ENCODE measurements at regions not wholly inside any gene's neighbourhood (a gene's known extent, or its start where the extent isn't known, plus 50 kb on each side); places are given as distances from the start of the nearest gene placed in this dataset.

DNA sequence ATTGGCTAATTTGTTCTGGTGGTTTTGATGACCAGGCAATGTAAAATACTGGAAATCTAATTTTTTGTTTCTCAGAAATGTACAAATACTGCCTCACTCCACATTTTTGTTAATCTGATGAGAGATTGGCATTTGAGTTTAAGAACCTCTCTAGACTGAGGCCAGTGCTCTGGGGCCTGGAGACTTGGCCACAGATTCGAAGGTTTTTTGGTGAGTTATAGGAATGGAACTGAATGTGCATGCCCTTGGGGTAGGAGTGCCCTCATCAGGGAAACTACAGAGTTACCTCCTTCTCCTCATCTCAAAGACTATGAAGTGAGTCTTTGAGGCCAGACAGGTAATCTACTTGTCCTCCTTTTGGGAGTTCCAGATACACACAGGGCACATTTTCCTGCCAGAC, 347.9 kb downstream of the LTN1 start:
- ATAC-seq (no peak), DNase-seq (ENCODE audit: low read depth, low spot score) (no peak)
- H3K27me3 ChIP-seq (ENCODE audit: control insufficient read depth, insufficient read depth, low read length): no peaks in the 10 kb centered on the region
- no peaks in the 10 kb centered on the region for H3K9me3 ChIP-seq (ENCODE audit: control insufficient read depth, insufficient read depth, low read depth, low read length)
- ChIA-PET CTCF (no interaction called here), POLR2A (no interaction called here)
- H3K4me3 ChIP-seq (ENCODE audit: low read depth in 2 of 2, low read length in 2 of 2): no peak overlapping the region
- intact Hi-C loops (cut with micrococcal nuclease; ENCODE audit: unreplicated experiment): no loop called here
- H3K36me3 ChIP-seq (ENCODE audit: control insufficient read depth, insufficient read depth, low read length): no peaks in the 10 kb centered on the region
- in situ Hi-C loops (cut with HindIII; ENCODE audit: low pct_unique_long_range_greater_than_20kb, low sequenced_read_pairs): no loop called here
- H3K27ac ChIP-seq (ENCODE audit: low read length): no peak overlapping the region
- TF ChIP-seq TCF7L2 (IDR thresholded peaks at IDR 0.05; ENCODE audit: low read depth, low read length) (no peak), POLR2AphosphoS5 (IDR thresholded peaks at IDR 0.05; ENCODE audit: low read depth, low read length) (no peak), SIN3A (IDR thresholded peaks at IDR 0.05; ENCODE audit: borderline replicate concordance, insufficient read depth, low read depth, low read length) (no peak)
- TF ChIP-seq, protein P1, sequence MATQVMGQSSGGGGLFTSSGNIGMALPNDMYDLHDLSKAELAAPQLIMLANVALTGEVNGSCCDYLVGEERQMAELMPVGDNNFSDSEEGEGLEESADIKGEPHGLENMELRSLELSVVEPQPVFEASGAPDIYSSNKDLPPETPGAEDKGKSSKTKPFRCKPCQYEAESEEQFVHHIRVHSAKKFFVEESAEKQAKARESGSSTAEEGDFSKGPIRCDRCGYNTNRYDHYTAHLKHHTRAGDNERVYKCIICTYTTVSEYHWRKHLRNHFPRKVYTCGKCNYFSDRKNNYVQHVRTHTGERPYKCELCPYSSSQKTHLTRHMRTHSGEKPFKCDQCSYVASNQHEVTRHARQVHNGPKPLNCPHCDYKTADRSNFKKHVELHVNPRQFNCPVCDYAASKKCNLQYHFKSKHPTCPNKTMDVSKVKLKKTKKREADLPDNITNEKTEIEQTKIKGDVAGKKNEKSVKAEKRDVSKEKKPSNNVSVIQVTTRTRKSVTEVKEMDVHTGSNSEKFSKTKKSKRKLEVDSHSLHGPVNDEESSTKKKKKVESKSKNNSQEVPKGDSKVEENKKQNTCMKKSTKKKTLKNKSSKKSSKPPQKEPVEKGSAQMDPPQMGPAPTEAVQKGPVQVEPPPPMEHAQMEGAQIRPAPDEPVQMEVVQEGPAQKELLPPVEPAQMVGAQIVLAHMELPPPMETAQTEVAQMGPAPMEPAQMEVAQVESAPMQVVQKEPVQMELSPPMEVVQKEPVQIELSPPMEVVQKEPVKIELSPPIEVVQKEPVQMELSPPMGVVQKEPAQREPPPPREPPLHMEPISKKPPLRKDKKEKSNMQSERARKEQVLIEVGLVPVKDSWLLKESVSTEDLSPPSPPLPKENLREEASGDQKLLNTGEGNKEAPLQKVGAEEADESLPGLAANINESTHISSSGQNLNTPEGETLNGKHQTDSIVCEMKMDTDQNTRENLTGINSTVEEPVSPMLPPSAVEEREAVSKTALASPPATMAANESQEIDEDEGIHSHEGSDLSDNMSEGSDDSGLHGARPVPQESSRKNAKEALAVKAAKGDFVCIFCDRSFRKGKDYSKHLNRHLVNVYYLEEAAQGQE (IDR thresholded peaks at IDR 0.05; ENCODE audit: insufficient read depth in 1 of 2, low read depth in 2 of 2, low read length in 1 of 2): no peak
- TF ChIP-seq, protein P2, sequence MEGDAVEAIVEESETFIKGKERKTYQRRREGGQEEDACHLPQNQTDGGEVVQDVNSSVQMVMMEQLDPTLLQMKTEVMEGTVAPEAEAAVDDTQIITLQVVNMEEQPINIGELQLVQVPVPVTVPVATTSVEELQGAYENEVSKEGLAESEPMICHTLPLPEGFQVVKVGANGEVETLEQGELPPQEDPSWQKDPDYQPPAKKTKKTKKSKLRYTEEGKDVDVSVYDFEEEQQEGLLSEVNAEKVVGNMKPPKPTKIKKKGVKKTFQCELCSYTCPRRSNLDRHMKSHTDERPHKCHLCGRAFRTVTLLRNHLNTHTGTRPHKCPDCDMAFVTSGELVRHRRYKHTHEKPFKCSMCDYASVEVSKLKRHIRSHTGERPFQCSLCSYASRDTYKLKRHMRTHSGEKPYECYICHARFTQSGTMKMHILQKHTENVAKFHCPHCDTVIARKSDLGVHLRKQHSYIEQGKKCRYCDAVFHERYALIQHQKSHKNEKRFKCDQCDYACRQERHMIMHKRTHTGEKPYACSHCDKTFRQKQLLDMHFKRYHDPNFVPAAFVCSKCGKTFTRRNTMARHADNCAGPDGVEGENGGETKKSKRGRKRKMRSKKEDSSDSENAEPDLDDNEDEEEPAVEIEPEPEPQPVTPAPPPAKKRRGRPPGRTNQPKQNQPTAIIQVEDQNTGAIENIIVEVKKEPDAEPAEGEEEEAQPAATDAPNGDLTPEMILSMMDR (IDR thresholded peaks at IDR 0.05): no peak
- no peaks in the 10 kb centered on the region for H3K4me1 ChIP-seq (ENCODE audit: control insufficient read depth, insufficient read depth, low read length)
- BruUV-seq (replicated peaks): no TSS peak

DNA sequence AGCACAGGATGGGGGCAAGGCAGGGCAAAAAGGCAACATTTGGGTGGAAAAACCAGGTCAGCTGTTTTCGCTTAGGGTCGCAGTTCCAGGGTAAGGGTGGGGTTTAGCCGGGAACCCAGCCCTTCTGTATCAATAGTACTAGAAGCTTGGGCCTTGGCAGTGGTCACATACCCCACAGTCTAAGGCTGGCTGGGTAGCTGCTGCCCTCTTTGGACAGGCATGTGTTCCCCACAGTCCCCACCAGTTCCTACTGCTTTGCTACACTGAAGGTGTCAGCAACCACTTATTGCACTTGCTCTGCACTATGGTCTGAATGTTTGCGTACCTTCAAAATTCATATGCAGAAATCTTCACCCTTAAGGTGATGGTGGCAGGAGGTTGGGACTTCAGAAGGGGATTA, 349.8 kb downstream of the LTN1 start:
- Histone ChIP-seq H3K27me3 (ENCODE audit: control insufficient read depth, insufficient read depth, low read length) (no peaks in the 10 kb centered on the region), H3K27ac (ENCODE audit: low read length) (no peak overlapping the region), H3K9me3 (ENCODE audit: control insufficient read depth, insufficient read depth, low read depth, low read length) (no peaks in the 10 kb centered on the region), H3K4me1 (ENCODE audit: control insufficient read depth, insufficient read depth, low read length) (no peaks in the 10 kb centered on the region), H3K36me3 (ENCODE audit: control insufficient read depth, insufficient read depth, low read length) (no peaks in the 10 kb centered on the region), H3K4me3 (ENCODE audit: low read depth in 2 of 2, low read length in 2 of 2) (no peak overlapping the region)
- TF ChIP-seq, protein P2 (IDR thresholded peaks at IDR 0.05): no peak
- TF ChIP-seq POLR2AphosphoS5 (IDR thresholded peaks at IDR 0.05; ENCODE audit: low read depth, low read length): no peak
- no peak for TF ChIP-seq TCF7L2 (IDR thresholded peaks at IDR 0.05; ENCODE audit: low read depth, low read length)
- TF ChIP-seq SIN3A (IDR thresholded peaks at IDR 0.05; ENCODE audit: borderline replicate concordance, insufficient read depth, low read depth, low read length): no peak
- TF ChIP-seq, protein P1 (IDR thresholded peaks at IDR 0.05; ENCODE audit: insufficient read depth in 1 of 2, low read depth in 2 of 2, low read length in 1 of 2): no peak
- ChIA-PET CTCF (no interaction called here), POLR2A (no interaction called here)
- in situ Hi-C loops (cut with HindIII; ENCODE audit: low pct_unique_long_range_greater_than_20kb, low sequenced_read_pairs) (no loop called here), intact Hi-C loops (cut with micrococcal nuclease; ENCODE audit: unreplicated experiment) (no loop called here)
- no peak for ATAC-seq
- no TSS peak for BruUV-seq (replicated peaks)
- no peak for DNase-seq (ENCODE audit: low read depth, low spot score)
